ENCODE measurements at regions not wholly inside any gene's neighbourhood (a gene's known extent, or its start where the extent isn't known, plus 50 kb on each side); places are given as distances from the start of the nearest gene placed in this dataset.
"Not testable (repeated sequence)": the region's sequence is repeated elsewhere in the genome, so short reads cannot be mapped to it uniquely, and the experiment has no call there.

GRCh38 chr2:88865801-88866371 lies 174.4 kb downstream of the RPIA start:
- no peak for DNase-seq

GRCh38 chr2:88866756-88867155 lies 175.3 kb downstream of the RPIA start:
- no peak for DNase-seq

GRCh38 chr2:88868861-88869260 lies 177.4 kb downstream of the RPIA start:
- DNase-seq = no peak

- DNase-seq = no peak
Observed at GRCh38 chr2:88870267-88870839, 178.9 kb downstream of the RPIA start.

- DNase-seq = no peak
Observed at GRCh38 chr2:88871336-88871735, 179.9 kb downstream of the RPIA start.

- no peak for DNase-seq
Observed at GRCh38 chr2:88873620-88874019, 182.1 kb downstream of the RPIA start.

- peak; percentile 3 for DNase-seq
Observed at GRCh38 chr2:88874063-88874657, 182.7 kb downstream of the RPIA start.

GRCh38 chr2:88875736-88876135 lies 184.3 kb downstream of the RPIA start:
- DNase-seq = no peak

GRCh38 chr2:88880441-88880953 lies 189.0 kb downstream of the RPIA start:
- peak; percentile 14 for DNase-seq

- no peak for DNase-seq
Observed at GRCh38 chr2:88885275-88885674, 193.8 kb downstream of the RPIA start.

GRCh38 chr2:88885679-88886416 lies 194.4 kb downstream of the RPIA start:
- DNase-seq = no peak

- not testable (repeated sequence) for DNase-seq
Observed at GRCh38 chr2:88887466-88887865, 196.0 kb downstream of the RPIA start.

GRCh38 chr2:88892207-88892606 lies 200.7 kb downstream of the RPIA start:
- no peak for DNase-seq

- no peak for DNase-seq
Observed at GRCh38 chr2:88892788-88893187, 201.3 kb downstream of the RPIA start.

- DNase-seq = no peak
Observed at GRCh38 chr2:88896971-88897370, 205.5 kb downstream of the RPIA start.

GRCh38 chr2:88897715-88898114 lies 206.2 kb downstream of the RPIA start:
- no peak for DNase-seq

GRCh38 chr2:88903749-88904353 lies 212.4 kb downstream of the RPIA start:
- DNase-seq = no peak

- DNase-seq = no peak
Observed at GRCh38 chr2:88913280-88913679, 221.8 kb downstream of the RPIA start.

- no peak for DNase-seq
Observed at GRCh38 chr2:88919087-88919738, 227.7 kb downstream of the RPIA start.

GRCh38 chr2:88920399-88920798 lies 228.9 kb downstream of the RPIA start:
- not testable (repeated sequence) for DNase-seq

- DNase-seq = no peak
Observed at GRCh38 chr2:88924533-88924932, 233.1 kb downstream of the RPIA start.

- no peak for DNase-seq
Observed at GRCh38 chr2:88925770-88926462, 234.4 kb downstream of the RPIA start.

Measured in NCI-H2107 (cell line).